HG03439 (cell line): ENCODE measurements at regions not wholly inside any gene's neighbourhood (a gene's known extent, or its start where the extent isn't known, plus 50 kb on each side); places are given as distances from the start of the nearest gene placed in this dataset.
A peak's percentile ranks its signal among the peaks of the same experiment; 100 is the strongest.

Experiments used
- ATAC-seq: cut with Tn5 transposase; IDR thresholded peaks from one replicate; pipeline ENCODE4 v1.9.1; 2021; ENCODE audit warnings: mild to moderate bottlenecking, moderate library complexity; ENCODE audit not compliant: unreplicated experiment

DNA sequence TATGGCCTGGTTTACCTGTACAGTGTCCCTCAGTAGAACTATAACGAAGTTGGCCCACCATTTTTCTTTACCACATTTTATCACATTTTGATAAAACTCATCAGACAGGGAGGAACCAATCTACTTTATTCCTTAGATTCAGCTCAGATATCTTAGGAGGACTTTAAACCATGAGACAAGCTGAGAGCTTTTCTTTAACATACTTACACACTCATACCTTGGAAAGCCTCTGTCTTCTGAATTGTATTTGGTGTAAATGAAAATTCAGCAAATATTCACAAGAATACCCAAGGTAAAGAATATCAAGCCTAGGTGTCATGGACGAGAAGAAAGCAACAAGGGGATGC is 313.2 kb downstream of the ENC1 start:
- ATAC-seq: no peak

DNA sequence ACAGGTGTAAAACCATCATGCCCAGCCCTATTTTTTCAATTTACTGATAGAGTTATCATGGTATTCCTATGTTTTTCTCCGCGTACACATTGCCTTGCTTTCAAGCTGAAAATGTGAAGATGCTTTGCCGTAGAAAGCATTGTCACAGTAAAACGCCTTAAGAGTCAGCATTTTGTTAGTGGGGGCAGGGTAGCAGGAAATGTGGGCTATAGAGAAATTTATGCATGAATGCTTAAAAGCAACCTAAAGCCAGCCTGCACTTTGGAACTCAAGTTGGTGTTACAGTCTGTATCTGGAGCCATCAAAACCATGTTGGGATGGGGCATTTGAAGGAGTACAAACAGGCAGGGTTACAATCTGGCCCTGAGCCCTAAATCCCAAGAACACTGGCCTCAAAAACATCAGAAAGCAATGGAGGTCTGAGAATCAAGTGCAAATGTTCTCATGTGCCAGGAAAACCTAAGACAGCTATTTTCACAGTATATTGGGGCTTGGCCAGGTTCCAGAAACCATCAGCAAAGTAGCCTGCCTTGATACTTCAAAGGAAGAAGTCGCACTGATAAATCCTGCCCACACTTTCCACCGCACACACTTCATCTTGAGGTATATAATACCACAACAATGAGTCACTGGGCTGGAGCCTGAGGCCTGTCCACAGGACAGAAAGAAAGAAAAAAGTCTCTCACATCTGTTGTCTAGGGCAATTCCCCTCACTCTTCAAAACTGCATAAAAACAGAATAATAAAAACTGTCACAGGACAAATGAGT is 313.8 kb downstream of the ENC1 start:
- ATAC-seq: peak; percentile 71

DNA sequence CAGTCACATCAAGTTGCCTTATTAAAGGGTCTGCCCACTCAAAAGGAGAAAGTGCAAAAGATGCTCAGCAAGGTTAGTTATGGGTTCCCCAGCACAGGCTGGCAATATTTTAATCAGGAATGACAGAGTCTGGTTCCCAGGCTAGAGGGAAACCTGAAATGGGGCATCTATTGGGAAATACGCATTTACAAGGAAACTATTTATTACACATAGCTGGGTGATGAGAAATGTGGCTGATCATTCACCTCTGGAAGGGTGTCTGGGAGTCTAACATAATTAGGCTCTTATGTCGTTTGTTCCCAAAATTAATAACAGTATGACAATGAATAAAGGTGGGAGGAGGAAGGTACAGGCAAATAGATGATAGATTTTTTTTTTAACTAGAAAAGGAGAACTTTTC is 314.7 kb downstream of the ENC1 start:
- ATAC-seq: no peak

DNA sequence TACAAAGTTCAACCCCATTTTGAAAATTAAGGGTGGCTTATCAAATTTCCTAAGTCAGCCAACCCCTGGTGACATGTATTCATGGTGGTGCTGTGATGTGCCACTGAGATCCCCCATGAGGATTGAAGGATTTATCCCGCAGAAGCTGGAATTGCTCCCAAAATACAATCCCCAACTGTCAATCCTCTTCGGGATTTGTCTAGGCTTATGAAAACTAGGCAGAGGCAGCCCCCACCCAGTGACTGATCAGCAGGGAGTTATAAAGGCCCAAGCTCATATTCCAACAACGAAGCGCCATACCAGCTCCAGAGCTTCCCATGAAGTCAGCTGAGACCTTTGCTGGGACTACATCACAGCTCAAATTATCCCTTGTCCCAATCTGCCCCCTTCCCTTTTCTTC is 316.0 kb downstream of the ENC1 start:
- no peak for ATAC-seq

DNA sequence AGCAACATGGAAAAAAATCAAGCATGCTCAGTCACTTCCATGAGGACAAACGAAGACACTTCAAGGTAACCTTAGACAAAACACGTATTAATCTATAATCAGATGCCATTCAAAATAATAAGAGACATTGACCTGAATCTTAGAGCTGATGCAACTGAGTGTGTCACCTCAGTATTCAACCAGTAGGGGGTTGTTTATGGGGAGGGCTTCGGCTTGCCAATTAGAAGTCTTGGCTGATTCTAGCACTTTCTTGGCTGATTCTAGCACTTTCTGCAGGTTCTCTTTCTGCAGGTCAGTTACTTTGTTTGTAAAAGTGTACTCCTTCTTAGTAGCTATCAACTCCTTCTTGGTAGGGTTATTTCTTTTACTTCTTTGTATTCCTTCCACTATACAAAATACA is 317.6 kb downstream of the ENC1 start:
- no peak for ATAC-seq

DNA sequence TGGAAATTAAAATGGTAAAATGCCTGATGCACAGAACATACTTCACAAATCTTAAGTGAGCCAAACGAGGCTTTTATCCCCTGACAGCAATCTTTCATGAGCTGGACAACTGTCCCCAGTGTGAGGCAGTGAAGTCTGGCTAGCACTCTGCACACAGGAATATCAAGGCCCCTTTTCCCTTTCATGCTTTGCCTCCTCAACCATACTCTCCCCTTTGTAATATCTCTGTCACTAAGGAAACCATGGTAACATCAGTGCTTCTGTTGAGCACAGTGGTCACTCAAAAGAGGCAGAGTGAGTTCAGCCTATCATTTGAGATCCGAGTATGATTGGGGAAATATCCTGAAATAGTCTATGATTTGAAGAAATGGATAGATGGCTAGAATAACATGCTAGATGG is 318.3 kb downstream of the ENC1 start:
- ATAC-seq: no peak

DNA sequence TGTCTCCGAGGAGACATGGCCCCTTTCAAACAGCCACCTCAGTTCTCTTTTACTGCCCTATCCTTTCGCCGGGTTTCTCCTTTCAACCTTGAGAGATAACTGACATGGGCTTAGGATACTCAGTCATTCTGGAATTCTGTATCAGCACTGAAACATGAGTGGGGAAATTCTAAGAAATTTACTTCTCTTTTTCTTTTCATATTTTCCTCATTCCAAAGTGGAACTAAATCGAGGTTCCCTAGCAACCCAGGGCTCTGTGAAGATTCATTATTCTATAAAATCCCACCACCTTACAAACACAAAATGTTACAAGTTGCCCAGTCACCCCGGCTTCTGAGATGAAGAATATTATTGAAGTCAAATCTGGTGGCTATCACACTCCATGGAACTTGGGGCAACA is 319.2 kb downstream of the ENC1 start:
- ATAC-seq: no peak

DNA sequence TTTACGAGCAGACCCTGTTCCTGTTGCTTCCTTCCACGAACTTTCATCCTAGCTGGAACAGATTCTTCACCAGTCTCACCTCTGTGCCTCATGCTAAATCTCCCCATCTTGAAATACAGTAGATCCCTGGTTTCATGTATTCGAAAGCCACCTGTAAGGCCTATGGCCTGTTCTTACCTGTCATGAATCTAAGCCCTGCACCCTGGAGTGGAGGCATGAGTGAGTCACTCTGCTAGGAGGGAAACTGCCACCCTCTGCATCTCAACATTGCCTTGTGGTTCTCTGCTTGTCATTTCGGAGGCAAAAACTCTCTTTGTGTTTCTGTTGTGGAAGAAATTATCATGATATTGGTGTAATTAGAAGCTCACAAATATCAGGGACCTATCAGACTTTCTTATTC is 320.0 kb downstream of the ENC1 start:
- ATAC-seq: no peak

DNA sequence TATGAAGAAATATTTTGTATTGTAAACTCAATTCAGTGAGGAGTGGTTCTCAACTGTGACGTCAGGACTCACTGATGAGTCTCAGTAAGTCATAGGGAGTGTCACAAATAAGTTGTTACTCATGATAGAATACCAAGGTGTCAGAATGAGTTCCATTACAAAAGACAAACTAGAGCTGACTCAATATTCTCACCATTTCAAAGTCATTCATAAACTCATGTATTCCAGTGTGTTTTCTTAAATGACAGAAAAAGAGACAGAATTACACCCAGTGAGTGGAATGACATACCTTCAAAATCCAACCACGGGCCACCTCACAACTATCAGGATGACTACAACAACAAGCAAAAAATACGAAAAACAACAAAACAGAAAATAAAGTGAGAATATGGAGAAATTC is 321.5 kb downstream of the ENC1 start:
- ATAC-seq: no peak

DNA sequence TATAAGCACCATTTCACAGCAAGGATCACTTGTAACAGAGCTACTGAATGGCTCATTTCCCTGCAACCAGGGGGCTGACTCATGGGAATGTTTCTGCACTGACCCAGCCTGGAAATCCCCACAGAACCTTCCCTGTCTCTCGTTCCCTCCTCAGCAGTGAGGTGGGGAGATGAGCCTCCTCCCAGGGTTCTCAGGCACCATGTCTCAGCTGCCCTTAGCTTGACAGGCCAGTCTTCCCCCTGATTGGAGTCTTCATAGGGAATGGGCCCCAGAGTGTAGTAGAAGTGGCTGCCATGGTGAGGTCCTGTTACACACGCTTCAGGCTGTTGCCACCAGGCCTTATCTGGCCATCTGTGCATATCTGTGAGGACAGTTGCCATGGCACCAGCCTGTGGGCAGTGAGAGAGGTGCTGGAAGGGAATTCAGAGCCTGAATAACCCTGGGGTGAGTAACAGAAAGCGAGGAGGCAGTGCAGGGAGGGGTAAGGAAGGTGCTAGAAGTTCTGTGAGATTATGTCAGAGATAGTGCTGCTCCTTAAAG is 324.4 kb downstream of the ENC1 start:
- ATAC-seq: no peak

DNA sequence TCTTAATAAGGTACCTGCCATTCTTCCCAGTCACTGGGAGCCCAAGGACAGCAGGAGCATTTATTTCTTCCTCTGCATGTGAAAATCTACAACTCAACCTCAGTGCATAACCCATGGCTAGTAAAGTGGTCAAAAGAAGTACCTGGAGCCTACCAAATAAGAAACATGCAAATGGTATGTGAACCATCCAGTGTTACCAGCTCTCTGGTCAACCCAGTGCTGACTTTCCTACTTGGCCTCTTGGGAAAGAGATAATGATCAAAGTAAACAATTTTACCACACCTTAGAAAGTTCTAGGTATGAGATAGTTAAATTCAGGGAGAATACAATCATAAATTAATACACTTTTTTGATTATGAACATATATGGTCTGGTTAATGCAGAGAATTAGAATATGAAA is 325.6 kb downstream of the ENC1 start:
- no peak for ATAC-seq

DNA sequence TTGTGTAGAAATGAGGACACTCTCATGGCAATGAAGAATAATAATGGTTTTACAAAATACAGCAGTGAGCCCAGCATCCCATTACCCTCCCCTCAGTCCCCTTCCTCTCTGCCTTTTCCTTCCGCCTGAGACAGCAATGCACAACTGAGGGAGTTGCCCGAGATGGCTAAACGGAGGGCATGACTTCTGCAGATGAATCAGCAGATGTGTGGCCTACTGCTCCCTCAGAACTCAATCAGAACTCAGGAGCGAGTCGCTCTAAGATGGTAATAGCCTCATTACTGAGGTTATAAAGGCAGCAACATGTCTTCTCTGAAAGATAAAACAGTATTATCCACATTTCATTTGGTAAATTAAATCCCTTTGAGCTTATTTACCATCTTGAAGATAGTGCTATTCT is 326.6 kb downstream of the ENC1 start:
- ATAC-seq: no peak

DNA sequence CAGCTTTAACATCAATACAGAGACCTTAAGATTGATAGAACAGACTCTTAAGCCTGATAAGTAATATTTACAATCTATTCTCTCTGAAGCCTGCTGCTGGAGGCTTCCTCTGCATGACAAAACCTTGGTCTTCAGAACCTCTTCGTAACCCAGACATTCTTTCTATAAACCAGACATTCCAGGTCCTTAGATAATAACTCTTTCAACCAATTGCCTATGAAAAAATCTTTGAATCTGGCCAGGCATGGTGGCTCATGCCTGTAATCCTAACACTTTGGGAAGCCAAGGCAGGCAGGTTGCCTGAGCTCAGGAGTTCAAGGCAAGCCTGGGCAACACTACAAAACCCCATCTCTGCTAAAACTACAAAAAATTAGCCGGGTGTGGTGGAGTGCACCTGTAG is 327.8 kb downstream of the ENC1 start:
- no peak for ATAC-seq

DNA sequence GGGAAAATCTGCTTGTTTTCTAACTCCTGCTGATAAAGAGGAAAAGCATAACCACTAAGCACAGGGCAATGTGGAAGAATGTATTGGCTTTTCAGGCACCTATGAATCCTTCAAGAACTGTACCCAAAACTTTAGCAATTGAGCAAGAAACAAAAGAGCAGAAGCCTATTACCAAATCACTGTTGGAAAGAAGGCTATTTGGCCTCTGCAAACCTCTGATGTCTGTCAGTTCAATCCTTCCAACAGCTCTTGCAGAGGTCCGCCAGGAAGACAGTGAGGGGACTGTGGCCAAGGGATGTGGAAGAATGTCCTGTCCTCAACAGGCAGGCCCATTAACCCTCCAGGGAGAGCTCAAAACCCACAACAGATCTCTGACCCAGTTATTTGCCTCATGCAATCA is 328.6 kb downstream of the ENC1 start:
- ATAC-seq: no peak

DNA sequence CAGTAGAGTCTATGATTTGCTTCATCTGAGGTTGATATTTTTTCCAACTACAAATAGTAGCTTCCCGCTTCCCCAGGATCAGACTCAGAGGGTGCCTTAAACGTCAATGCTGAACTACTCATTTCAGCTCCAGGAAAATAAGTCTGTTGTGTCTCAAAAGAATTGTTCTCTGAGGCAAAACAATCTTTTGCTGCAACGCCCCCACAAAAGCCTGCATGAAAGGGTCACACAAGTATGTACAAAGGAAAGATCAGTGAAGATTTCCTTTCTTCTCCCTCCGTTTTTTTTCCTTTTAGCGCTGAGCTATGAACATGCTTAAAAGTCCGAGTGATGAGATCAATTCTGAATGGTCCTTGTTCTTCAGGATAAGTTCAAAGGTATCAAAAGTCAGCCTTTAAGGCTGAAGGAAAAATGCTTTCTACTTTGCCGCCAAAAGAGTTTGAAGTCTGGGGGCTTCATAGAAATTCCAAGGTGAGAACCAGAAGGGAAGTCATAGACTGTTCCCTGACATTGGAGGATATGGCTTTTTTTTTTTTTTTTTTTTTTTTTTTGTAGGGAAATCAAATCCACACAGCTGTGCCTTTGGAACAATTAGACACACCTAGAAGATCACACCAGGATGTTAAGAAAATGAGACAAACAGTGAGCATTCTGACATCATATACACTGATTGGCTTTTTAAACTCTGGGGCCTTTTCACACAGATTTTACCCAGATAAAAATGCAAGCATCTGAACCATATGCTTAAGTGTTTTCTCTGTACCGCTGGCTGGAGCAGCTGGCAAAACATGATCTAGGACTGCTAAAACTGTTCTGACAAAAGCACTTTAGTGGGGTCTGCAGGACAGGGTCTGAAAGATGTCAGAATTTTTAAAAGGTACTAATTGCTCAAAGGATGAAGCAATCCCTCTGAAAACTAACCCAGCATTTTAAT is 329.3 kb downstream of the ENC1 start:
- no peak for ATAC-seq

DNA sequence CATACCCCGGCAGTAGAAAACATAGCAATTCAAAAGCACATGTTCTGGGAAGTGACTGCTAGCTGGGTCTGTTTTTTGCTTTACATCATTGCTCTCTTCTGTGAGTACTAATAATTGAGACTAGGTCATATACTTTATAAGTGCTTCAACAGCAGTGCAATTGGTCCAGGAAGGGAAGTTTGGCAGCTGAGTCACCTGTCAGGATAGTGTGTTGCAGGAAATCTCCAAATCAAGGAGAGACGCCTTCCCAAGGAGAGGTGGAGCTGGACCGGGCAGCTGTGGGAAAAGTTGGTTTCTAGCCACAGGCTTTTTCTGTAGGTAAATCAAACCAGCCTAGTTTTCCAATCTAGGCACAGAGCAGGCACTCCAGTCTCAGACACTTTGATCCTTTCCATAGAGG is 330.1 kb downstream of the ENC1 start:
- ATAC-seq: no peak

DNA sequence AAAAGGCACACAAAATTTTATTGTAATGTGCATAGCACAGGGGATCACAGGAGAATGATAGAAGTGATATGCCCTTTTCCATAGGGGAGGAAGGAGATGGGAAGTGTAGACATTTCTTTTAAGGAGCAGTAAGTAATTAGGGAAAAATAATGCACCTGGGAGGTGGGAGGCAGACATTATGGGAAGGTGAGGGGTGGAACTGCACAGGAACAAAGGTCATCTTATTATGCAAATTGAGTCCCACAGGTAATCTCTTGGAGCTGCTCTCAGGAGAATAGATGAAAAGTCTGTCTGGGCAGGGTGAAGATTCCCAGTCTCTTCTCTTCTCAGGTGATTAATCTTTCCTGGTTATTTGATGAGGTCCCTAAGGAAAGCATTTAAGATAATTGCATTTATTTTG is 331.5 kb downstream of the ENC1 start:
- ATAC-seq: no peak

DNA sequence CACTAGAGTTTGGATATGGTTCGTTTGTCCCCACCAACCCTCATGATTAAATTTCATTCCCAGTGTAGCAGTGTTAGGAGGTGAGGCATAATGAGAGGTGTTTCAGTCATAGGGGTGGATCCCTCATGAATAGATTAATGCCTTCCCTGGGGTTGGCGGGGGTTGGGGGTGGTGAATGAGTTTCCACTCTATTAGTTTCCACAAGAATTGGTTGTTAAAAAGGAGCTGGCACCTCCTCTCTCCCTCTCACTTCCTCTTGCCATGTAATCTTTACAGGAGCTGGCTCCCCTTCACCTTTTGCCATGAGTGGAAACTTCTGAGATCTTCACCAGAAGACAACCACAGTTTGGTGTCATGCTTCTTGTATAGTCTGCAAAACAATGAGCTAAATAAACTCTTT is 333.7 kb downstream of the ENC1 start:
- ATAC-seq: no peak

DNA sequence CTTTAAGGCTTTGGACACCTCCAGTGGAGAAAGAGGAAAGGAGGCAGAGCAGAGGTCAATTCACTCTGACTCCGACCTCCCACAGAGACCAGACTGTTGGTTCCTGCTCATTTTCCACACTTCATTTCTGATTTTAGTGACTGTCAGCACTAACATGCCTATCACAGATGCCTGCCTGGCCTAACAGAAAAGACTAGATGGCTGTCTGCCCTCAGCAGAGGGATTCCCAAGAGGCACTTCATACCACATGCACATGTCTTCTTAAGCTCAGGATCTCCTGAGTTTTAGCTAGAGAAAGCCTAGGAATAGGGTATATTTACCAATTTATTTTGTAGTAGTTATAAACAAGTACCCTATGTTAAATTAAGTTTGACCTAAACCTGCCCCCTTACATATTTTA is 336.0 kb downstream of the ENC1 start:
- ATAC-seq: no peak

DNA sequence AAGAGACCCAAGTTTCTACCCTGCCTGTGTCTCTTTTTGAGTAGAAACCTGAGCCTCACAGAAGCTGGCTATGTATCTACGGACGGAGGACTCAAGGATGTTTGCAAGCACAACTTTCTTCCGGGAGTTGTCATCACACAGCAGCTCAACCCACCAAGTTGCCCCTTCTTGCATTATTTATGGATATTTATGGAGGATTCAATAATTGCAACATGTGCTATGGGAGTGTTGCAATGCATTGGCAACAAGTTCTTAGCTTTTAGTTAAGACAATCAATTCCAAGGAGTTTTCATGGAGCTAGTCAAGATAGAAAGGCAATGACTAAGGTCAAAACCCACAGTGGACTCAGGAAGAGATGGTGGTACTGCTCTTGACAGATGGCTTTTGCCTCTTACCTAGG is 336.9 kb downstream of the ENC1 start:
- no peak for ATAC-seq

DNA sequence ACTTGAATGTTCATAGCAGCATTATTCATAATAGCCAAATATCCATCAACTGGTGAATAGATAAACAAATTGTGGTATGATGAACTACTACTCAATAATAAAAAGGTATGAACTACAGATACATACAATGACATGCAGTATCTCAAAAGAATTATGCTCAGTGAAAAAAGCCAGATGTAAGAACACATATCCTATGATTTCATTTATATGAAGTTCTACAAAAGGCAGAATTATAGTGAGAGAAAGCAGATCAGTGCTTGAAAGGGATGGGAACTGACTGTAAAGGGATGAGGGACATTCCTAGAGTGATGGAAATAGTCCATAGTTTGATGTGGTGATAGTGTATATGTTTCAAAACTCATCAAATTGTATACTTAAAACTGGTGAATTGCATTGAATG is 339.0 kb downstream of the ENC1 start:
- no peak for ATAC-seq

DNA sequence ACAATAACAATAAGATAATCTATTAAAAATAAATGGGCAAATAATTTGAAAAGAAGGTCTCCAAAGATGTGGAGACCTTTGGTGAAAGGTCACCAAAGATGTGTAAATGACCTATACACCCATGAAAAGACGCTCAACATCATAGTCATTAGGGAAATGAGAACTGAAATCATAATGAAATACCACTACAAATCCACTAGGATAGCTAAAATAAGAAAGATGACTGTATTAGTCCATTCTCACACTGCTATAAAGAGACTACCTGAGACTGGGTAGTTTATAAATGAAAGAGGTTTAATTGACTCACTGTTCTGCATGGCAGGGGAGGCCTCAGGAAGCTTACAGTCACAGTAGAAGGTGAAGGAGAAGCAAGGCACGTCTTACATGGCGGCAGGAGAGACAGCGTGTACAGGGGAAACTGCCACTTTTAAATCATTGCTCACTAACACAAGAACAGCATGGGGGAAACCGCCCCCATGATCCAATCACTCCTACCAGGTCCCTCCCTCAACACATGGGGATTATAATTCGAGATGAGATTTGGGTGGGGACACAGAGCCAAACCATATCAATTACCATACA is 339.6 kb downstream of the ENC1 start:
- ATAC-seq: no peak
